ENCODE measurements at regions not wholly inside any gene's neighbourhood (a gene's known extent, or its start where the extent isn't known, plus 50 kb on each side); places are given as distances from the start of the nearest gene placed in this dataset.

GRCh38 chr5:73352649-73353230, 95.8 kb downstream of the FOXD1 start:
- Histone ChIP-seq H3K9me3 (replicated peaks; ENCODE audit: control insufficient read depth, insufficient read depth, low read length) (no peaks in the 10 kb centered on the region), H3K27me3 (ENCODE audit: control insufficient read depth in 2 of 2, insufficient read depth in 2 of 2, low read length in 2 of 2) (peaks cover 41 to 81% of the 10 kb centered on the region in 2 experiments), H2AFZ (ENCODE audit: low read depth, low read length) (no peak overlapping the region), H3K9ac (replicated peaks; ENCODE audit: extremely low read depth, insufficient read depth, low read length) (no peak overlapping the region), H3K4me3 (replicated peaks in 1 of 3; ENCODE audit: insufficient read depth in 1 of 3, low read depth in 1 of 3, low read length in 3 of 3) (no peak overlapping the region), H3K36me3 (ENCODE audit: control insufficient read depth in 2 of 2, extremely low read depth in 1 of 2, insufficient read depth in 2 of 2, low read length in 2 of 2) (no peaks in the 10 kb centered on the region), H4K20me1 (replicated peaks; ENCODE audit: control insufficient read depth, extremely low read depth, insufficient read depth, low read length) (no peaks in the 10 kb centered on the region), H3K4me1 (ENCODE audit: control insufficient read depth, extremely low read depth, insufficient read depth, low read length) (no peaks in the 10 kb centered on the region), H3K9me1 (replicated peaks; ENCODE audit: control insufficient read depth, extremely low read depth, insufficient read depth, low read length) (no peaks in the 10 kb centered on the region), H3K27ac (ENCODE audit: insufficient read depth, low read depth, low read length) (no peak overlapping the region), H3K79me2 (ENCODE audit: control insufficient read depth, insufficient read depth, low read length) (no peaks in the 10 kb centered on the region), H3K4me2 (ENCODE audit: insufficient read depth, low read length) (no peak overlapping the region)
- TF ChIP-seq EZH2 (IDR thresholded peaks at IDR 0.05; ENCODE audit: borderline replicate concordance, low read depth, low read length, severe bottlenecking) (no peak), FOS (IDR thresholded peaks at IDR 0.05; ENCODE audit: borderline replicate concordance, insufficient read depth, low read length) (no peak), MAX (IDR thresholded peaks at IDR 0.05; ENCODE audit: insufficient read depth, insufficient read length) (no peak)
- dilution Hi-C loops (cut with MboI; ENCODE audit: extremely low pct_ligation_motif_present, low sequenced_read_pairs) (no loop called here), intact Hi-C loops (cut with micrococcal nuclease) (no loop called here)
- FAIRE-seq (no peak), DNase-seq (ENCODE audit: low read depth, low spot score) (no peak)
- ChIA-PET POLR2A (no interaction called here), CTCF (interaction anchor here (0.8 to 3.3 kb wide), 3 partner anchors 8 to 12 kb away, joined by 4 to 17 read pairs (median 4); no protein-coding TSS in a partner anchor)
- BruUV-seq (replicated peaks), result no TSS peak

- Histone ChIP-seq H3K27me3 (ENCODE audit: control insufficient read depth in 2 of 2, insufficient read depth in 2 of 2, low read length in 2 of 2) (peaks cover 37 to 81% of the 10 kb centered on the region in 2 experiments), H3K36me3 (ENCODE audit: control insufficient read depth in 2 of 2, extremely low read depth in 1 of 2, insufficient read depth in 2 of 2, low read length in 2 of 2) (no peaks in the 10 kb centered on the region), H3K4me2 (ENCODE audit: insufficient read depth, low read length) (no peak overlapping the region), H4K20me1 (replicated peaks; ENCODE audit: control insufficient read depth, extremely low read depth, insufficient read depth, low read length) (no peaks in the 10 kb centered on the region), H3K4me1 (ENCODE audit: control insufficient read depth, extremely low read depth, insufficient read depth, low read length) (no peaks in the 10 kb centered on the region), H3K9me3 (replicated peaks; ENCODE audit: control insufficient read depth, insufficient read depth, low read length) (no peaks in the 10 kb centered on the region), H3K9me1 (replicated peaks; ENCODE audit: control insufficient read depth, extremely low read depth, insufficient read depth, low read length) (no peaks in the 10 kb centered on the region), H3K79me2 (ENCODE audit: control insufficient read depth, insufficient read depth, low read length) (no peaks in the 10 kb centered on the region), H2AFZ (ENCODE audit: low read depth, low read length) (no peak overlapping the region), H3K9ac (replicated peaks; ENCODE audit: extremely low read depth, insufficient read depth, low read length) (no peak overlapping the region), H3K27ac (ENCODE audit: insufficient read depth, low read depth, low read length) (no peak overlapping the region), H3K4me3 (replicated peaks in 1 of 3; ENCODE audit: insufficient read depth in 1 of 3, low read depth in 1 of 3, low read length in 3 of 3) (no peak overlapping the region)
- POLR2A ChIA-PET, result no interaction called here
- intact Hi-C loops (cut with micrococcal nuclease) (no loop called here), dilution Hi-C loops (cut with MboI; ENCODE audit: extremely low pct_ligation_motif_present, low sequenced_read_pairs) (no loop called here)
- FAIRE-seq, result no peak
- BruUV-seq (replicated peaks), result no TSS peak
- TF ChIP-seq JUN (IDR thresholded peaks at IDR 0.05; ENCODE audit: borderline replicate concordance, insufficient read depth, insufficient read length, low read depth), result no peak
- no peak for TF ChIP-seq POLR2AphosphoS5 (IDR thresholded peaks at IDR 0.05; ENCODE audit: insufficient read depth, low read depth, low read length)
- no peak for TF ChIP-seq EZH2 (IDR thresholded peaks at IDR 0.05; ENCODE audit: borderline replicate concordance, low read depth, low read length, severe bottlenecking)
- CTCF ChIA-PET, result interaction anchor here (3.3 kb wide), 1 partner anchor 12 kb away, joined by 17 read pairs; no protein-coding TSS in a partner anchor
- no peak for DNase-seq (ENCODE audit: low read depth, low spot score)
Observed at GRCh38 chr5:73352243-73352642, 96.3 kb downstream of the FOXD1 start.
